K562 (cell line): ENCODE measurements at regions not wholly inside any gene's neighbourhood (a gene's known extent, or its start where the extent isn't known, plus 50 kb on each side); places are given as distances from the start of the nearest gene placed in this dataset.

Experiments
- ATAC-seq: fragments of 200-7000 bp; cut with Tn5 transposase; 3 replicates; pipeline ENCODE4 v1.9.1; 2020; ENCODE audit warnings: moderate library complexity
- BruUV-seq: library from RNA; stranded (reverse); fragments of 400-500 nt; replicated peaks from 2 replicates; lab custom pipeline; 2021; lab: Mats Ljungman, UMichigan
- CTCF ChIA-PET: fragments of 300-600 bp; formaldehyde crosslinking; extraction: SDS; loops from one replicate; lab custom pipeline; 2021; ENCODE audit warnings: low intra/inter-chr PET ratio; lab: Yijun Ruan, JAX
- POLR2A ChIA-PET: fragments of 300-600, 350-650 bp; sonication (Branson Sonifier 250); formaldehyde crosslinking; extraction: SDS; loops from one replicate; lab custom pipeline; 2021; ENCODE audit warnings: antibody characterized with exemption, inconsistent platforms; lab: Yijun Ruan, JAX
- DNase-seq, 4 experiments: peaks; one replicate each; pipeline versions ENCODE4 v3.0.0 to v3.0.0-alpha.2; 2011 to 2018; ENCODE audit warnings: low spot score in 3 of 4, mixed read lengths in 3 of 4; ENCODE audit errors: extremely low read depth in 1 of 4
- FAIRE-seq: peaks from 2 replicates; lab custom pipeline; 2011; peaks lifted over from hg19 to GRCh38; lab: Jason Lieb, UNC
- H2AFZ ChIP-seq: 2 replicates; pipeline ENCODE4 v1.6.0; 2011; ENCODE audit warnings: low read depth, low read length, control low read depth, inconsistent platforms
- H3K27ac ChIP-seq: fragments of 200-600 bp; 3 replicates; pipeline ENCODE4 v1.8.0; 2011; ENCODE audit warnings: low read depth, mild to moderate bottlenecking, control low read depth, inconsistent platforms, low read length, moderate library complexity, mixed read lengths; ENCODE audit errors: extremely low read depth
- H3K27me3 ChIP-seq, 2 experiments: fragments of 300-600 bp in 1 of 2; 2 replicates in 1 of 2; 3 replicates in 1 of 2; pipeline versions ENCODE4 v1.6.0 to v1.8.0; 2011; ENCODE audit warnings: inconsistent platforms in 2 of 2, low read length in 2 of 2, mild to moderate bottlenecking in 1 of 2, mixed read lengths in 1 of 2, moderate library complexity in 1 of 2; ENCODE audit not compliant: control insufficient read depth in 2 of 2, insufficient read depth in 2 of 2
- H3K36me3 ChIP-seq: fragments of 300-600 bp; 3 replicates; pipeline ENCODE4 v1.8.0; 2011; ENCODE audit warnings: mild to moderate bottlenecking, low read length, inconsistent platforms; ENCODE audit not compliant: control insufficient read depth, insufficient read depth
- H3K4me1 ChIP-seq, 2 experiments: fragments of 200-600 bp in 1 of 2; replicated peaks in 1 of 2; 2 replicates in 1 of 2; 3 replicates in 1 of 2; pipeline versions ENCODE4 v1.5.1 to v1.8.0; 2011; ENCODE audit warnings: inconsistent platforms in 2 of 2, low read length in 2 of 2, mild to moderate bottlenecking in 1 of 2, mixed read lengths in 1 of 2, moderate library complexity in 1 of 2; ENCODE audit not compliant: control insufficient read depth in 2 of 2, insufficient read depth in 2 of 2
- H3K4me2 ChIP-seq: 2 replicates; pipeline ENCODE4 v1.6.1; 2011; ENCODE audit warnings: low read length, control low read depth, inconsistent platforms, mixed read lengths; ENCODE audit not compliant: insufficient read depth
- H3K4me3 ChIP-seq: fragments of 200-600 bp; sonication (generic), shearing (Covaris generic); 2 replicates; pipeline ENCODE4 v1.5.1; 2016; ENCODE audit warnings: control low read depth, inconsistent platforms
- H3K79me2 ChIP-seq: fragments of 200-600 bp; 3 replicates; pipeline ENCODE4 v1.8.0; 2011; ENCODE audit warnings: low read length, inconsistent platforms; ENCODE audit not compliant: control insufficient read depth, insufficient read depth
- H3K9ac ChIP-seq, 2 experiments: 2 replicates each; pipeline versions ENCODE4 v1.6.0 to v1.6.1; 2011; ENCODE audit warnings: low read depth in 2 of 2, low read length in 2 of 2, control low read depth in 1 of 2, inconsistent platforms in 1 of 2, mild to moderate bottlenecking in 1 of 2, mixed read lengths in 1 of 2; ENCODE audit not compliant: insufficient read depth in 1 of 2
- H3K9me1 ChIP-seq: one replicate; pipeline ENCODE4 v1.6.0; 2011; ENCODE audit warnings: inconsistent platforms, mild to moderate bottlenecking, low read length, moderate library complexity; ENCODE audit not compliant: control insufficient read depth, insufficient read depth
- H3K9me3 ChIP-seq: replicated peaks from 2 replicates; pipeline ENCODE4 v1.5.1; 2011; ENCODE audit warnings: low read depth, low read length, inconsistent platforms; ENCODE audit not compliant: control insufficient read depth, insufficient read depth
- H4K20me1 ChIP-seq: replicated peaks from 2 replicates; pipeline ENCODE4 v1.6.1; 2011; ENCODE audit warnings: low read length, inconsistent platforms, mixed read lengths; ENCODE audit not compliant: control insufficient read depth, insufficient read depth
- EGR1 ChIP-seq: fragments of 450-650 bp; conservative IDR thresholded peaks from 2 replicates; pipeline ENCODE4 v1.6.1; 2017; ENCODE audit warnings: mild to moderate bottlenecking
- EHMT2 ChIP-seq: fragments of 450-650 bp; IDR thresholded peaks from 2 replicates; pipeline ENCODE4 v1.6.1; 2018; ENCODE audit warnings: antibody characterized with exemption
- FOXK1 ChIP-seq: sonication (generic); formaldehyde crosslinking; IDR thresholded peaks from 2 replicates; pipeline ENCODE4 v1.8.0; 2022; ENCODE audit warnings: missing genetic modification reagents, mild to moderate bottlenecking, borderline replicate concordance
- OTX1 ChIP-seq: fragments of 450-650 bp; formaldehyde crosslinking; IDR thresholded peaks from 2 replicates; pipeline ENCODE4 v1.4.0; 2022; ENCODE audit warnings: mild to moderate bottlenecking
- SMAD1 ChIP-seq: fragments of 150-350 bp; IDR thresholded peaks from 2 replicates; pipeline ENCODE4 v1.6.1; 2014; ENCODE audit warnings: low read length, low read depth; ENCODE audit not compliant: partially characterized antibody
- SMARCC2 ChIP-seq: fragments of 450-650 bp; IDR thresholded peaks from 2 replicates; pipeline ENCODE4 v1.6.1; 2017; ENCODE audit warnings: antibody characterized with exemption, moderate library complexity, mild to moderate bottlenecking, low read depth
- ZNF146 ChIP-seq: IDR thresholded peaks from one replicate; pipeline ENCODE4 v1.6.1; 2018; ENCODE audit warnings: missing compliant biosample characterization; ENCODE audit not compliant: unreplicated experiment
- ZNF785 ChIP-seq: fragments of 250-450 bp; sonication (Bioruptor Pico); IDR thresholded peaks from 2 replicates; pipeline ENCODE4 v1.4.0; 2020; ENCODE audit warnings: mild to moderate bottlenecking
- WGBS: fragments of 100-300 bp; shearing (Covaris generic); methylation state at CpG from one replicate; pipeline ENCODE4 v1.1.6; 2016; ENCODE audit warnings: low coverage, mixed read lengths; ENCODE audit not compliant: insufficient coverage; ENCODE audit errors: missing lambda C conversion rate; 5-methylcytosine and 5-hydroxymethylcytosine counted together
- in situ Hi-C: fragments of 300-500 bp; cut with MboI; formaldehyde crosslinking; loops from 4 replicates; pipeline ENCODE4 v1.15.0; 2018; ENCODE audit warnings: inconsistent platforms, mixed read lengths
- intact Hi-C: fragments of 100-400 bp; cut with micrococcal nuclease; formaldehyde crosslinking; loops from 2 replicates; pipeline ENCODE4 v1.14.2; 2022

- Histone ChIP-seq H3K4me3 (no peak overlapping the region), H4K20me1 (no peaks in the 10 kb centered on the region), H3K4me2 (no peak overlapping the region), H3K27me3 (peaks cover 2 to 4% of the 10 kb centered on the region in 2 experiments; a peak in 1 of 5 replicates), H2AFZ (no peak overlapping the region), H3K79me2 (no peaks in the 10 kb centered on the region), H3K4me1 (no peaks in the 10 kb centered on the region), H3K36me3 (no peaks in the 10 kb centered on the region), H3K27ac (no peak overlapping the region), H3K9me3 (no peaks in the 10 kb centered on the region), H3K9ac (no peak overlapping the region), H3K9me1 (no peaks in the 10 kb centered on the region)
- TF ChIP-seq OTX1: no peak
- TF ChIP-seq ZNF146 (CRISPR knock-in tag): no peak
- no peak for TF ChIP-seq SMAD1
- TF ChIP-seq EGR1: no peak
- TF ChIP-seq SMARCC2: no peak
- no peak for TF ChIP-seq ZNF785
- no peak for TF ChIP-seq EHMT2
- no TSS peak for BruUV-seq
- no peak for ATAC-seq
- CTCF ChIA-PET: no interaction called here
- in situ Hi-C loops: no loop called here
- 0% methylated on average over 3 of the region's 3 CpGs for WGBS
- POLR2A ChIA-PET: no interaction called here
- no peak for FAIRE-seq
- no peak for DNase-seq
- intact Hi-C loops: no loop called here
Measured at GRCh38 chr20:43781215-43781614, 54.4 kb upstream of the GTSF1L start.

GRCh38 chr20:43778375-43778774 is 51.6 kb upstream of the GTSF1L start:
- Histone ChIP-seq H3K36me3 (no peaks in the 10 kb centered on the region), H3K9ac (no peak overlapping the region), H3K4me2 (no peak overlapping the region), H3K79me2 (no peaks in the 10 kb centered on the region), H3K9me3 (no peaks in the 10 kb centered on the region), H3K4me1 (no peaks in the 10 kb centered on the region), H4K20me1 (no peaks in the 10 kb centered on the region), H3K4me3 (no peak overlapping the region), H3K9me1 (no peaks in the 10 kb centered on the region), H3K27ac (no peak overlapping the region), H3K27me3 (peaks cover 11 to 26% of the 10 kb centered on the region in 2 experiments; a peak in 4 of 5 replicates), H2AFZ (no peak overlapping the region)
- no peak for ATAC-seq
- 0% methylated on average over 2 of the region's 2 CpGs for WGBS
- DNase-seq: no peak
- ChIA-PET CTCF (no interaction called here), POLR2A (no interaction called here)
- intact Hi-C loops: no loop called here
- no TSS peak for BruUV-seq
- TF ChIP-seq FOXK1 (CRISPR knock-in tag): no peak
- in situ Hi-C loops: no loop called here
- FAIRE-seq: no peak
